ENCODE measurements at regions not wholly inside any gene's neighbourhood (a gene's known extent, or its start where the extent isn't known, plus 50 kb on each side); places are given as distances from the start of the nearest gene placed in this dataset.
"Not testable (repeated sequence)": the region's sequence is repeated elsewhere in the genome, so short reads cannot be mapped to it uniquely, and the experiment has no call there.

- CTCF ChIA-PET: no interaction called here
- TF ChIP-seq RFX5 (IDR thresholded peaks at IDR 0.05; ENCODE audit: low read length) (no peak), TEAD4 (IDR thresholded peaks at IDR 0.05; ENCODE audit: borderline replicate concordance, insufficient read depth) (no peak), SMC3 (IDR thresholded peaks at IDR 0.05; ENCODE audit: low read depth, low read length) (no peak)
- TF ChIP-seq, protein P1, sequence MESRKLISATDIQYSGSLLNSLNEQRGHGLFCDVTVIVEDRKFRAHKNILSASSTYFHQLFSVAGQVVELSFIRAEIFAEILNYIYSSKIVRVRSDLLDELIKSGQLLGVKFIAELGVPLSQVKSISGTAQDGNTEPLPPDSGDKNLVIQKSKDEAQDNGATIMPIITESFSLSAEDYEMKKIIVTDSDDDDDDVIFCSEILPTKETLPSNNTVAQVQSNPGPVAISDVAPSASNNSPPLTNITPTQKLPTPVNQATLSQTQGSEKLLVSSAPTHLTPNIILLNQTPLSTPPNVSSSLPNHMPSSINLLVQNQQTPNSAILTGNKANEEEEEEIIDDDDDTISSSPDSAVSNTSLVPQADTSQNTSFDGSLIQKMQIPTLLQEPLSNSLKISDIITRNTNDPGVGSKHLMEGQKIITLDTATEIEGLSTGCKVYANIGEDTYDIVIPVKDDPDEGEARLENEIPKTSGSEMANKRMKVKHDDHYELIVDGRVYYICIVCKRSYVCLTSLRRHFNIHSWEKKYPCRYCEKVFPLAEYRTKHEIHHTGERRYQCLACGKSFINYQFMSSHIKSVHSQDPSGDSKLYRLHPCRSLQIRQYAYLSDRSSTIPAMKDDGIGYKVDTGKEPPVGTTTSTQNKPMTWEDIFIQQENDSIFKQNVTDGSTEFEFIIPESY (IDR thresholded peaks at IDR 0.05; ENCODE audit: borderline replicate concordance, low read depth): no peak
- TF ChIP-seq, protein P2, sequence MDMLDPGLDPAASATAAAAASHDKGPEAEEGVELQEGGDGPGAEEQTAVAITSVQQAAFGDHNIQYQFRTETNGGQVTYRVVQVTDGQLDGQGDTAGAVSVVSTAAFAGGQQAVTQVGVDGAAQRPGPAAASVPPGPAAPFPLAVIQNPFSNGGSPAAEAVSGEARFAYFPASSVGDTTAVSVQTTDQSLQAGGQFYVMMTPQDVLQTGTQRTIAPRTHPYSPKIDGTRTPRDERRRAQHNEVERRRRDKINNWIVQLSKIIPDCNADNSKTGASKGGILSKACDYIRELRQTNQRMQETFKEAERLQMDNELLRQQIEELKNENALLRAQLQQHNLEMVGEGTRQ (IDR thresholded peaks at IDR 0.05; ENCODE audit: borderline replicate concordance, low read depth, low read length): no peak
- H3K4me1 ChIP-seq (ENCODE audit: control insufficient read depth in 1 of 2, insufficient read depth in 2 of 2, low read depth in 1 of 2, low read length in 1 of 2): no peaks in the 10 kb centered on the region
- no peak overlapping the region for H3K9ac ChIP-seq
- H3K4me3 ChIP-seq (ENCODE audit: low read depth in 2 of 2, low read length in 1 of 2): no peak overlapping the region
- no peak overlapping the region for H2AFZ ChIP-seq (ENCODE audit: low read depth)
- H3K36me3 ChIP-seq (replicated peaks in 1 of 2; ENCODE audit: control insufficient read depth in 1 of 2, insufficient read depth in 2 of 2, low read length in 1 of 2): no peaks in the 10 kb centered on the region
- WGBS (ENCODE audit: low lambda C conversion rate): 41% methylated on average over 1 of the region's 1 CpG
- no peak for DNase-seq
- POLR2A ChIA-PET: no interaction called here
- no peak overlapping the region for H3K27ac ChIP-seq (ENCODE audit: low read depth in 2 of 2, low read length in 1 of 2)
- H3K9me3 ChIP-seq: no peaks in the 10 kb centered on the region
- no peak overlapping the region for H3K4me2 ChIP-seq
- H3K79me2 ChIP-seq (ENCODE audit: insufficient read depth): no peaks in the 10 kb centered on the region
- no peaks in the 10 kb centered on the region for H3K9me2 ChIP-seq
- no peaks in the 10 kb centered on the region for H3K27me3 ChIP-seq (ENCODE audit: insufficient read depth)
- H4K20me1 ChIP-seq (ENCODE audit: insufficient read depth): no peaks in the 10 kb centered on the region
- H3F3A ChIP-seq (replicated peaks; ENCODE audit: insufficient read depth): no peaks in the 10 kb centered on the region
Measured at GRCh38 chr6:82506526-82506925, 142.9 kb downstream of the TPBG start.

DNA sequence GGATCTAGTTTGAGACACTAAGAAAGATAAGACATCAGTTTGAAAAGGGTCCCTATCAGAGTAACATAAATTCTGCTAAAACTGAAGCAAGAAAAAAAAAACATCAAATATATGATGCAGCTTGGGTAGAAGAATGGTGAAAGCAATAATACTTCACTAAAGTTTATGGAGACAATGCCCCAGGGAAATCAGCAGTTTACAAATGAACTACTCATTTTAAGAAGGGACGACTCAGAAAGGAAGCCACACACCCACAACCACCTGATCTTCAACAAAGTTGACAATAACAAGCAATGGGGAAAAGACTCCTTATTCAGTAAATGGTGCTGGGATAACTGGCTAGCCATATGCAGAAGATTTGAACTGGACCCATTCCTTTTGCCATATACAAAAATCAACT, 143.5 kb downstream of the TPBG start:
- no peaks in the 10 kb centered on the region for H3F3A ChIP-seq (replicated peaks; ENCODE audit: insufficient read depth)
- no peak overlapping the region for H3K9ac ChIP-seq
- no peak overlapping the region for H3K27ac ChIP-seq (ENCODE audit: low read depth in 2 of 2, low read length in 1 of 2)
- no peak overlapping the region for H2AFZ ChIP-seq (ENCODE audit: low read depth)
- POLR2A ChIA-PET: no interaction called here
- WGBS (ENCODE audit: low lambda C conversion rate): 70% methylated on average over 1 of the region's 1 CpG
- no peaks in the 10 kb centered on the region for H3K4me1 ChIP-seq (ENCODE audit: control insufficient read depth in 1 of 2, insufficient read depth in 2 of 2, low read depth in 1 of 2, low read length in 1 of 2)
- no peaks in the 10 kb centered on the region for H4K20me1 ChIP-seq (ENCODE audit: insufficient read depth)
- no peak overlapping the region for H3K4me2 ChIP-seq
- no peak for TF ChIP-seq EZH2phosphoT487 (IDR thresholded peaks at IDR 0.05; ENCODE audit: borderline replicate concordance, low read depth)
- H3K9me3 ChIP-seq: no peaks in the 10 kb centered on the region
- no peaks in the 10 kb centered on the region for H3K79me2 ChIP-seq (ENCODE audit: insufficient read depth)
- no peaks in the 10 kb centered on the region for H3K9me2 ChIP-seq
- H3K36me3 ChIP-seq (replicated peaks in 1 of 2; ENCODE audit: control insufficient read depth in 1 of 2, insufficient read depth in 2 of 2, low read length in 1 of 2): no peaks in the 10 kb centered on the region
- no peak for DNase-seq
- CTCF ChIA-PET: no interaction called here
- no peaks in the 10 kb centered on the region for H3K27me3 ChIP-seq (ENCODE audit: insufficient read depth)
- no peak overlapping the region for H3K4me3 ChIP-seq (ENCODE audit: low read depth in 2 of 2, low read length in 1 of 2)

DNA sequence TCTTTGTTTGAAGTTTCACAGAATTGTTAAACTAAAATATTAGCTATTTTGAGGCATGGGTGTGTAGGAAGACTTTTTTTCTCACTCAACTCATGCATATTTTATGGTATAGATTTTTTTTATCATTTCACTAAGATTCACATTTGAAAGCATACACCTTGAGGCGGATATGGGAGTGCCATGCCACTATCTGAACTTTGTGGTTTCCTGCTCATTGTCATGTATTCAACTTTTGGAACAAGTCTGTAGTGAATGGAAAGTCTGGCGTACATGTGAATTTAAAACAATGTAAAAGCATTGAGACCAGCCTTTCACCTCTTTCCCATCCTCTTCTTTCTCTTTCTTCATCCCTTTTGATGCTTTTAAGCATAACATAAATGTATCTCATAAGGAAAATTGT, 147.9 kb downstream of the TPBG start:
- POLR2A ChIA-PET: no interaction called here
- DNase-seq: no peak
- H3K27ac ChIP-seq (ENCODE audit: low read depth in 2 of 2, low read length in 1 of 2): no peak overlapping the region

GRCh38 chr6:82517896-82518295, 154.3 kb downstream of the TPBG start:
- WGBS (ENCODE audit: low lambda C conversion rate): 66% methylated on average over 4 of the region's 4 CpGs

More for the DNA sequence above, 147.9 kb downstream of the TPBG start:
- H3K9ac ChIP-seq: no peak overlapping the region
- no peaks in the 10 kb centered on the region for H3K9me3 ChIP-seq
- no peaks in the 10 kb centered on the region for H3K36me3 ChIP-seq (replicated peaks in 1 of 2; ENCODE audit: control insufficient read depth in 1 of 2, insufficient read depth in 2 of 2, low read length in 1 of 2)
- no peak overlapping the region for H2AFZ ChIP-seq (ENCODE audit: low read depth)
- H3K4me2 ChIP-seq: no peak overlapping the region
- no peak overlapping the region for H3K4me3 ChIP-seq (ENCODE audit: low read depth in 2 of 2, low read length in 1 of 2)
- H4K20me1 ChIP-seq (ENCODE audit: insufficient read depth): no peaks in the 10 kb centered on the region
- H3K9me2 ChIP-seq: no peaks in the 10 kb centered on the region
- H3K79me2 ChIP-seq (ENCODE audit: insufficient read depth): no peaks in the 10 kb centered on the region
- WGBS (ENCODE audit: low lambda C conversion rate): 92% methylated on average over 2 of the region's 2 CpGs
- H3K27me3 ChIP-seq (ENCODE audit: insufficient read depth): no peaks in the 10 kb centered on the region
- no peaks in the 10 kb centered on the region for H3K4me1 ChIP-seq (ENCODE audit: control insufficient read depth in 1 of 2, insufficient read depth in 2 of 2, low read depth in 1 of 2, low read length in 1 of 2)
- no peak for TF ChIP-seq SMC3 (IDR thresholded peaks at IDR 0.05; ENCODE audit: low read depth, low read length)
- no peak for TF ChIP-seq EP300 (IDR thresholded peaks at IDR 0.05; ENCODE audit: borderline replicate concordance in 1 of 2, low read depth in 1 of 2, low read length in 1 of 2)
- no peak for TF ChIP-seq GABPA (IDR thresholded peaks at IDR 0.05; ENCODE audit: low read depth)
- no peak for TF ChIP-seq NFIC (IDR thresholded peaks at IDR 0.05; ENCODE audit: borderline replicate concordance)
- TF ChIP-seq MXI1 (IDR thresholded peaks at IDR 0.05; ENCODE audit: low read depth, low read length): no peak
- CTCF ChIA-PET: no interaction called here
- no peaks in the 10 kb centered on the region for H3F3A ChIP-seq (replicated peaks; ENCODE audit: insufficient read depth)

More at GRCh38 chr6:82517896-82518295, 154.3 kb downstream of the TPBG start:
- H3K79me2 ChIP-seq (ENCODE audit: insufficient read depth); DNase-seq; H3K4me1 ChIP-seq (ENCODE audit: control insufficient read depth in 1 of 2, insufficient read depth in 2 of 2, low read depth in 1 of 2, low read length in 1 of 2); H3K36me3 ChIP-seq (replicated peaks in 1 of 2; ENCODE audit: control insufficient read depth in 1 of 2, insufficient read depth in 2 of 2, low read length in 1 of 2); H3K9me2 ChIP-seq; H3F3A ChIP-seq (replicated peaks; ENCODE audit: insufficient read depth); H3K9me3 ChIP-seq; H2AFZ ChIP-seq (ENCODE audit: low read depth); H3K4me2 ChIP-seq; H3K9ac ChIP-seq; H3K27me3 ChIP-seq (ENCODE audit: insufficient read depth); H3K4me3 ChIP-seq (ENCODE audit: low read depth in 2 of 2, low read length in 1 of 2); POLR2A ChIA-PET; H3K27ac ChIP-seq (ENCODE audit: low read depth in 2 of 2, low read length in 1 of 2); CTCF ChIA-PET; H4K20me1 ChIP-seq (ENCODE audit: insufficient read depth): not testable (repeated sequence)

All from SK-N-SH (cell line).